ENCODE measurements at regions not wholly inside any gene's neighbourhood (a gene's known extent, or its start where the extent isn't known, plus 50 kb on each side); places are given as distances from the start of the nearest gene placed in this dataset.

- H3K27me3 ChIP-seq (replicated peaks in 2 of 5; ENCODE audit: control insufficient read depth in 4 of 5, insufficient read depth in 5 of 5, low read length in 4 of 5), result peaks cover 0 to 3% (median 0%) of the 10 kb centered on the region in 5 experiments
- no peak overlapping the region for H3K27ac ChIP-seq (ENCODE audit: insufficient read depth in 1 of 2, low read depth in 1 of 2, low read length in 2 of 2, poor library complexity in 1 of 2, severe bottlenecking in 2 of 2)
- POLR2A ChIA-PET, result no interaction called here
- no peak for DNase-seq
- CTCF ChIA-PET, result no interaction called here
- H3K4me1 ChIP-seq (ENCODE audit: control extremely low read depth in 1 of 4, control insufficient read depth in 4 of 4, insufficient read depth in 4 of 4, low read length in 3 of 4), result no peaks in the 10 kb centered on the region
- H3K9me3 ChIP-seq (ENCODE audit: control extremely low read depth in 1 of 5, control insufficient read depth in 4 of 5, insufficient read depth in 2 of 5, low read depth in 1 of 5, low read length in 4 of 5), result peaks cover 0 to 2% (median 0%) of the 10 kb centered on the region in 5 experiments
- no peaks in the 10 kb centered on the region for H3K36me3 ChIP-seq (ENCODE audit: control insufficient read depth in 4 of 4, insufficient read depth in 4 of 4, low read length in 3 of 4)
- WGBS (ENCODE audit: insufficient coverage), result 94% methylated on average over 28 of the region's 29 CpGs
- H3K4me3 ChIP-seq (ENCODE audit: control insufficient read depth in 1 of 7, extremely low read depth in 1 of 7, insufficient read depth in 4 of 7, low read depth in 2 of 7, low read length in 6 of 7), result no peak overlapping the region
Observed at GRCh38 chr14:104284636-104285507, 146.5 kb downstream of the KIF26A start.

GRCh38 chr14:104285508-104285840 is 147.1 kb downstream of the KIF26A start:
- H3K4me1 ChIP-seq (ENCODE audit: control extremely low read depth in 1 of 4, control insufficient read depth in 4 of 4, insufficient read depth in 4 of 4, low read length in 3 of 4), result no peaks in the 10 kb centered on the region
- ChIA-PET POLR2A (no interaction called here), CTCF (no interaction called here)
- H3K36me3 ChIP-seq (ENCODE audit: control insufficient read depth in 4 of 4, insufficient read depth in 4 of 4, low read length in 3 of 4), result no peaks in the 10 kb centered on the region
- 91% methylated on average over 4 of the region's 7 CpGs for WGBS (ENCODE audit: insufficient coverage)
- H3K9me3 ChIP-seq (ENCODE audit: control extremely low read depth in 1 of 5, control insufficient read depth in 4 of 5, insufficient read depth in 2 of 5, low read depth in 1 of 5, low read length in 4 of 5), result peaks cover 0 to 2% (median 0%) of the 10 kb centered on the region in 5 experiments
- peaks cover 0 to 3% (median 0%) of the 10 kb centered on the region in 5 experiments for H3K27me3 ChIP-seq (replicated peaks in 2 of 5; ENCODE audit: control insufficient read depth in 4 of 5, insufficient read depth in 5 of 5, low read length in 4 of 5)
- H3K27ac ChIP-seq (ENCODE audit: insufficient read depth in 1 of 2, low read depth in 1 of 2, low read length in 2 of 2, poor library complexity in 1 of 2, severe bottlenecking in 2 of 2), result no peak overlapping the region
- no peak overlapping the region for H3K4me3 ChIP-seq (ENCODE audit: control insufficient read depth in 1 of 7, extremely low read depth in 1 of 7, insufficient read depth in 4 of 7, low read depth in 2 of 7, low read length in 6 of 7)
- peak in 1 of 3 donors; percentile 15 for DNase-seq

DNA sequence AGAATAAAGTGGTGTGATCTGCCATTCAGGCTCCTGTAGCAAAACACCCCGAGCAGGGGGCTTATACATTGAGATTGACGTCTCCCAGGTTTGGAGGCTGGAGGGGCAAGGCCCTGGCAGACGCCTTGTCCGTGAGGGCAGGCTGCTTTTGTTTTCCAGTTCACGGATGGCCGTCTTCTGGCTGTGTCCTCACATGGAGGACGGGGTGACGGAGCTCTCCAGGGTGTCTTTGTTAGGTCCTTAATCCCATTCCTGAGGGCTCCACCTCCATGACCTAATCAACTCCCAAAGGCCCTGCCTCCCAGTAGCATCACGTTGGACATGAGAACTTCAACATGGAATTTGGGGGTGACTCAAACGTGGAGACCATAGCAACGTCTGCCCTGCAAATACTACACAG is 147.7 kb downstream of the KIF26A start:
- ChIA-PET POLR2A (no interaction called here), CTCF (no interaction called here)
- no peak overlapping the region for H3K27ac ChIP-seq (ENCODE audit: insufficient read depth in 1 of 2, low read depth in 1 of 2, low read length in 2 of 2, poor library complexity in 1 of 2, severe bottlenecking in 2 of 2)
- H3K4me1 ChIP-seq (ENCODE audit: control extremely low read depth in 1 of 4, control insufficient read depth in 4 of 4, insufficient read depth in 4 of 4, low read length in 3 of 4), result no peaks in the 10 kb centered on the region
- H3K4me3 ChIP-seq (ENCODE audit: control insufficient read depth in 1 of 7, extremely low read depth in 1 of 7, insufficient read depth in 4 of 7, low read depth in 2 of 7, low read length in 6 of 7), result no peak overlapping the region
- H3K9me3 ChIP-seq (ENCODE audit: control extremely low read depth in 1 of 5, control insufficient read depth in 4 of 5, insufficient read depth in 2 of 5, low read depth in 1 of 5, low read length in 4 of 5), result peaks cover 0 to 2% (median 0%) of the 10 kb centered on the region in 5 experiments
- WGBS (ENCODE audit: insufficient coverage), result 87% methylated on average over 11 of the region's 11 CpGs
- DNase-seq, result no peak
- no peaks in the 10 kb centered on the region for H3K36me3 ChIP-seq (ENCODE audit: control insufficient read depth in 4 of 4, insufficient read depth in 4 of 4, low read length in 3 of 4)
- peaks cover 0 to 3% (median 0%) of the 10 kb centered on the region in 5 experiments for H3K27me3 ChIP-seq (replicated peaks in 2 of 5; ENCODE audit: control insufficient read depth in 4 of 5, insufficient read depth in 5 of 5, low read length in 4 of 5)

DNA sequence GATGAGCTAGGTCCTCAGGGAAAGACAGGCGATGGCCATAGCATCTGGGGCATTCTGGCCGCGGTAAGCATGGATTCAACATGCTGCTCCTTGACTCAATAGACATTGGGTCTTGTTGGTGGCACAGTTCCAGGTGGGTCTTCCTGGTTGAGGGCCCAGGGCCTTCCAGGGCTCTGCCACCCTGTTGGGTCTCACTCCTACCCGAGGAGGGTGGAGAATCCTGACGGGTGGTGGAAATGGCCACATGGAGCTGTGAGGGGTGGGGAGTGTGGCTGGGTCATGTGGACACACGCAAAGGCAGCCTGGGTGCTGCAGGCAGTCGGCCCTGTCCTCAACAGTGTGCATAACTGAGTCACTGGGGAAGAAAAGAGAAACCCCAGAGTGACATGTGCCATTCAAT is 148.1 kb downstream of the KIF26A start:
- CTCF ChIA-PET, result no interaction called here
- 98% methylated on average over 7 of the region's 7 CpGs for WGBS (ENCODE audit: insufficient coverage)
- Histone ChIP-seq H3K27me3 (replicated peaks in 2 of 5; ENCODE audit: control insufficient read depth in 4 of 5, insufficient read depth in 5 of 5, low read length in 4 of 5) (peaks cover 0 to 5% (median 0%) of the 10 kb centered on the region in 5 experiments), H3K36me3 (ENCODE audit: control insufficient read depth in 4 of 4, insufficient read depth in 4 of 4, low read length in 3 of 4) (no peaks in the 10 kb centered on the region), H3K27ac (ENCODE audit: insufficient read depth in 1 of 2, low read depth in 1 of 2, low read length in 2 of 2, poor library complexity in 1 of 2, severe bottlenecking in 2 of 2) (no peak overlapping the region), H3K4me3 (ENCODE audit: control insufficient read depth in 1 of 7, extremely low read depth in 1 of 7, insufficient read depth in 4 of 7, low read depth in 2 of 7, low read length in 6 of 7) (no peak overlapping the region), H3K9me3 (ENCODE audit: control extremely low read depth in 1 of 5, control insufficient read depth in 4 of 5, insufficient read depth in 2 of 5, low read depth in 1 of 5, low read length in 4 of 5) (peaks cover 0 to 2% (median 0%) of the 10 kb centered on the region in 5 experiments), H3K4me1 (ENCODE audit: control extremely low read depth in 1 of 4, control insufficient read depth in 4 of 4, insufficient read depth in 4 of 4, low read length in 3 of 4) (no peaks in the 10 kb centered on the region)
- POLR2A ChIA-PET, result no interaction called here
- DNase-seq, result no peak

GRCh38 chr14:104287301-104288009 is 149.1 kb downstream of the KIF26A start:
- Histone ChIP-seq H3K9me3 (ENCODE audit: control extremely low read depth in 1 of 5, control insufficient read depth in 4 of 5, insufficient read depth in 2 of 5, low read depth in 1 of 5, low read length in 4 of 5) (peaks cover 0 to 2% (median 0%) of the 10 kb centered on the region in 5 experiments), H3K36me3 (ENCODE audit: control insufficient read depth in 4 of 4, insufficient read depth in 4 of 4, low read length in 3 of 4) (no peaks in the 10 kb centered on the region), H3K27ac (ENCODE audit: insufficient read depth in 1 of 2, low read depth in 1 of 2, low read length in 2 of 2, poor library complexity in 1 of 2, severe bottlenecking in 2 of 2) (no peak overlapping the region), H3K4me1 (ENCODE audit: control extremely low read depth in 1 of 4, control insufficient read depth in 4 of 4, insufficient read depth in 4 of 4, low read length in 3 of 4) (no peaks in the 10 kb centered on the region), H3K4me3 (ENCODE audit: control insufficient read depth in 1 of 7, extremely low read depth in 1 of 7, insufficient read depth in 4 of 7, low read depth in 2 of 7, low read length in 6 of 7) (no peak overlapping the region), H3K27me3 (replicated peaks in 2 of 5; ENCODE audit: control insufficient read depth in 4 of 5, insufficient read depth in 5 of 5, low read length in 4 of 5) (peaks cover 0 to 6% (median 0%) of the 10 kb centered on the region in 5 experiments)
- no peak for DNase-seq
- CTCF ChIA-PET, result no interaction called here
- POLR2A ChIA-PET, result interaction anchor here (0.6 kb wide), 1 partner anchor 579 kb away, joined by 3 read pairs; no protein-coding TSS in a partner anchor
- 90% methylated on average over 9 of the region's 11 CpGs for WGBS (ENCODE audit: insufficient coverage)

DNA sequence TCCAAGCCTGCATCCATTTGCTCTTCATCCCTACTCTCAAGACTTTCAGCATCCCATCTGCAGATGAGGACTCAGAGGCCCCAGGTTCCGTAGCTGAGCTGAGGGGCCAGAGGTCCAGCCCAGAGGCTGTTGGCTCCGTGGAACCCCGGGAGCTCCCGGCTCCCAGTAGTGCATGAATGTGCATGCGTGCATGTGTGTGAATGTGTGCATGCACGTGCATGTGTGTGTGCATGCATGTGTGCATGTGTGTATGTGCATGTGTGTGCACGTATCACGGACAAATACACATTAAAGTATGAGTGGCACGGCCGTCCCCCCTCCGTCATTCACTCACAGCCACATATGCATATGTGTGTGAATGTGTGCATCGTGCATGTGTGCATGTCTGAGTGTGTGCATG is 149.9 kb downstream of the KIF26A start:
- Histone ChIP-seq H3K27ac (ENCODE audit: insufficient read depth in 1 of 2, low read depth in 1 of 2, low read length in 2 of 2, poor library complexity in 1 of 2, severe bottlenecking in 2 of 2) (no peak overlapping the region), H3K4me3 (ENCODE audit: control insufficient read depth in 1 of 7, extremely low read depth in 1 of 7, insufficient read depth in 4 of 7, low read depth in 2 of 7, low read length in 6 of 7) (no peak overlapping the region), H3K9me3 (ENCODE audit: control extremely low read depth in 1 of 5, control insufficient read depth in 4 of 5, insufficient read depth in 2 of 5, low read depth in 1 of 5, low read length in 4 of 5) (peaks cover 0 to 2% (median 0%) of the 10 kb centered on the region in 5 experiments), H3K4me1 (ENCODE audit: control extremely low read depth in 1 of 4, control insufficient read depth in 4 of 4, insufficient read depth in 4 of 4, low read length in 3 of 4) (no peaks in the 10 kb centered on the region), H3K27me3 (replicated peaks in 2 of 5; ENCODE audit: control insufficient read depth in 4 of 5, insufficient read depth in 5 of 5, low read length in 4 of 5) (peaks cover 0 to 6% (median 0%) of the 10 kb centered on the region in 5 experiments), H3K36me3 (ENCODE audit: control insufficient read depth in 4 of 4, insufficient read depth in 4 of 4, low read length in 3 of 4) (no peaks in the 10 kb centered on the region)
- POLR2A ChIA-PET, result no interaction called here
- 94% methylated on average over 12 of the region's 12 CpGs for WGBS (ENCODE audit: insufficient coverage)
- CTCF ChIA-PET, result no interaction called here
- no peak for DNase-seq

DNA sequence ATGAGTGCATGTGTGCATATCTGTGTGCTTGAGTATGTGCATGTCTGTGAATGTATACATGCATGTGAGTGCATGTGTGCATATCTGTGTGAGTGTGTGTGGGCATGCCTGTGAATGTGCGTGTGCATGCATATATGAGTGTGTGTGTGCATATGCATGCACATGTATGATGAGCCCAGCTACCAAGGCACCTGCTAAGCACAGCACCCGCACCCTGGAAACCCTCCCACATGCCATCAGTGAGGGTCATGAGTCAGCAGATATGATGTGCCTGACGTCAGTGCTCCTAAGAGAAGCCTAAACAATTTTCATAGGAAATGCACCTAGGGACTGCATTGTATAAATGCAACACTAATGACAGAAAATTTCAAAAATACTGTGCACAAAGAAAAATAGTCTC is 151.1 kb downstream of the KIF26A start:
- no peak overlapping the region for H3K4me3 ChIP-seq (ENCODE audit: control insufficient read depth in 1 of 7, extremely low read depth in 1 of 7, insufficient read depth in 4 of 7, low read depth in 2 of 7, low read length in 6 of 7)
- WGBS (ENCODE audit: insufficient coverage), result 0% methylated on average over 1 of the region's 3 CpGs
- no peaks in the 10 kb centered on the region for H3K4me1 ChIP-seq (ENCODE audit: control extremely low read depth in 1 of 4, control insufficient read depth in 4 of 4, insufficient read depth in 4 of 4, low read length in 3 of 4)
- H3K27me3 ChIP-seq (replicated peaks in 2 of 5; ENCODE audit: control insufficient read depth in 4 of 5, insufficient read depth in 5 of 5, low read length in 4 of 5), result peaks cover 0 to 9% (median 3%) of the 10 kb centered on the region in 5 experiments
- H3K27ac ChIP-seq (ENCODE audit: insufficient read depth in 1 of 2, low read depth in 1 of 2, low read length in 2 of 2, poor library complexity in 1 of 2, severe bottlenecking in 2 of 2), result no peak overlapping the region
- DNase-seq, result peak; percentile 10 to 45 (median 38)
- ChIA-PET CTCF (no interaction called here), POLR2A (no interaction called here)
- no peaks in the 10 kb centered on the region for H3K36me3 ChIP-seq (ENCODE audit: control insufficient read depth in 4 of 4, insufficient read depth in 4 of 4, low read length in 3 of 4)
- H3K9me3 ChIP-seq (ENCODE audit: control extremely low read depth in 1 of 5, control insufficient read depth in 4 of 5, insufficient read depth in 2 of 5, low read depth in 1 of 5, low read length in 4 of 5), result peaks cover 0 to 2% (median 0%) of the 10 kb centered on the region in 5 experiments
